Neural cell (in vitro differentiated cells): ENCODE measurements at regions not wholly inside any gene's neighbourhood (a gene's known extent, or its start where the extent isn't known, plus 50 kb on each side); places are given as distances from the start of the nearest gene placed in this dataset.

Experiments used
- CTCF ChIP-seq: fragments of 450-650 bp; IDR thresholded peaks from 2 replicates; pipeline ENCODE4 v1.5.1; 2014; ENCODE audit warnings: antibody characterized with exemption, mild to moderate bottlenecking, moderate library complexity; ENCODE audit not compliant: poor library complexity, severe bottlenecking
- RAD21 ChIP-seq: fragments of 450-650 bp; conservative IDR thresholded peaks from 2 replicates; pipeline ENCODE4 v1.6.1; 2014; ENCODE audit warnings: antibody characterized with exemption, mild to moderate bottlenecking, moderate library complexity

DNA sequence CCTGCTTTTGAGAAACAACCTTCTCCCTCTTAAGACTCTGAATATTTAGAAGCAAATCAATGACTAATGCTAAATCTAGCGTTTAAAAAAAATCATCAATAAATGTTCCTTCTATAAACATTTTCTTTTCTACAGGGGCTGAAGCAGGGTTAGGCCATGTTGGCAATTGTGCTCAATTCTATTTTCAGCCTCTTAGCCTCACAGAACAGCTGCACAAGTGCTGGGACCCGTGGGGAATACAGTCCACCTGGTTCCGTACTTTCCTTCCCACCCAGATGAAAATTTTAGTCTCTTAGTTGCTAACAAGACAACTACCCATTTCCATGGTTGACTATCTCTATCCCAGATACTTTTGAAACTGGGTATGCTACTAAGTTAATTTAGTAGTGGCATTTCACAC, 138.6 kb downstream of the RPS12 start:
- TF ChIP-seq CTCF (no peak), RAD21 (no peak)
